ENCODE measurements at regions not wholly inside any gene's neighbourhood (a gene's known extent, or its start where the extent isn't known, plus 50 kb on each side); places are given as distances from the start of the nearest gene placed in this dataset.

DNA sequence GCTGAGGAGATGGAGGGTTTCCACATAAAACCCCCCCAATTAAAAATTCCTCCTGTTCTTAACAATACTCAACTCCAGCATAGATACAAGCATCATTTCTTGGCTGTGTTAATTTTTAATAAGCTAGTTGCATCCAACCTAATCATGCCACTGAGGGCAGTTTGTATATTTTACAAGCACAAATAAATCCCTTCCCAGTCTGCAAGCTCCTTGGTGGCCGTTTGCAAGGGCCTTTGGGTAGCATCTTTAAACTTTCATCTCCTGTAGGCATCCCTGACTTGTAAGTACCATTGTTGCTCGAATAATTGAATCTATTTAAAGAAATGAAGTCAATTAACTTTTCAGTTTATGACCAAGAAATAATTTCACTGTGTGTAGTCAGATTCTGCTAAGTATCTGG is 103.5 kb upstream of the AJAP1 start:
- H3K4me3 ChIP-seq, result no peak overlapping the region
- no peak for ATAC-seq (replicated peaks in 6 of 8)
- WGBS, 10 experiments, result 0 to 50% (median 0%) methylated on average over 1 to 2 of the region's 2 CpGs; no CpG with 5 or more reads in 3 of the 10 experiments
- H3K4me1 ChIP-seq (replicated peaks in 1 of 2), result peaks cover 0 to 6% of the 10 kb centered on the region in 2 donors
- in situ Hi-C loops (cut with MboI; ENCODE audit: low pct_unique_long_range_greater_than_20kb in 2 of 9, low sequenced_read_pairs in 9 of 9, unreplicated experiment in 9 of 9), result no loop called here
- no peak overlapping the region for H3K27ac ChIP-seq

- WGBS, 10 experiments, result 0 to 61% (median 37%) methylated on average over 1 to 6 of the region's 6 CpGs; no CpG with 5 or more reads in 1 of the 10 experiments
- no peak for ATAC-seq (replicated peaks in 6 of 8)
- Histone ChIP-seq H3K27ac (no peak overlapping the region), H3K4me3 (no peak overlapping the region), H3K4me1 (replicated peaks in 1 of 2) (peaks cover 0 to 6% of the 10 kb centered on the region in 2 donors)
- in situ Hi-C loops (cut with MboI; ENCODE audit: low pct_unique_long_range_greater_than_20kb in 2 of 9, low sequenced_read_pairs in 9 of 9, unreplicated experiment in 9 of 9), result no loop called here
These were observed 102.7 kb upstream of the AJAP1 start for GRCh38 chr1:4551706-4552105.

GRCh38 chr1:4553761-4554160 is 100.6 kb upstream of the AJAP1 start:
- in situ Hi-C loops (cut with MboI; ENCODE audit: low pct_unique_long_range_greater_than_20kb in 2 of 9, low sequenced_read_pairs in 9 of 9, unreplicated experiment in 9 of 9), result no loop called here
- 0 to 57% (median 17%) methylated on average over 1 to 4 of the region's 4 CpGs; no CpG with 5 or more reads in 3 of the 10 experiments for WGBS, 10 experiments
- no peak overlapping the region for H3K4me3 ChIP-seq
- peak overlapping the region in 1 of 2 donors; percentile 38 for H3K27ac ChIP-seq
- ATAC-seq (replicated peaks in 6 of 8), result no peak
- H3K4me1 ChIP-seq (replicated peaks in 1 of 2), result peaks cover 0 to 6% of the 10 kb centered on the region in 2 donors

- WGBS, 10 experiments, result 13 to 79% (median 56%) methylated on average over 1 to 11 of the region's 12 CpGs; no CpG with 5 or more reads in 1 of the 10 experiments
- H3K27ac ChIP-seq, result no peak overlapping the region
These were observed 100.0 kb upstream of the AJAP1 start for GRCh38 chr1:4554271-4554865.

DNA sequence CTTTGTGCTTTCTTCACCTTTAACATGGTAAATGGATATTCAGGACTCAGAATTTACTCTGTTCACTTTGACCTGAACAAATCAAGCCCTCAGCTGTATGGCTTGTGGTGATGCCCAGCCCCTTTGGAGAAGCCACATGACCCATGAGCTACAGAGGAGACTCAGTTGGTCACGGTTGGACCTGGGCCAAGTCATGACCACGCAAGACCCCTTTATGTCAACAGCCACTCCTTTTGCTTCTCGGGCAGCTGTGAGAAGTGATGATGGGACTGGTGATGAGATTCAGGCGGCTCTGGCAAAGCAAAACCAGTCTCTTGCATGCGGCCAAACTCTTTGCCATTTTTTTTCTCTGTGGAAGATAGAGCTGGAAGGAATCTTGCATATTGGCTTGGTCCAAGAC is 96.5 kb upstream of the AJAP1 start:
- Histone ChIP-seq H3K4me3 (no peak overlapping the region), H3K27ac (no peak overlapping the region), H3K4me1 (replicated peaks in 1 of 2) (peaks cover 0 to 8% of the 10 kb centered on the region in 2 donors)
- in situ Hi-C loops (cut with MboI; ENCODE audit: low pct_unique_long_range_greater_than_20kb in 2 of 9, low sequenced_read_pairs in 9 of 9, unreplicated experiment in 9 of 9), result no loop called here
- 5 to 73% (median 27%) methylated on average over 1 to 5 of the region's 5 CpGs; no CpG with 5 or more reads in 2 of the 10 experiments for WGBS, 10 experiments
- ATAC-seq (replicated peaks in 6 of 8), result no peak

More at GRCh38 chr1:4554271-4554865, 100.0 kb upstream of the AJAP1 start:
- Histone ChIP-seq H3K4me3 (no peak overlapping the region), H3K4me1 (replicated peaks in 1 of 2) (peaks cover 0 to 6% of the 10 kb centered on the region in 2 donors)
- in situ Hi-C loops (cut with MboI; ENCODE audit: low pct_unique_long_range_greater_than_20kb in 2 of 9, low sequenced_read_pairs in 9 of 9, unreplicated experiment in 9 of 9), result no loop called here
- ATAC-seq (replicated peaks in 6 of 8), result no peak

GRCh38 chr1:4561205-4561604 is 93.2 kb upstream of the AJAP1 start:
- peak in 3 of 8 experiments; percentile 75 to 85 (median 82) for ATAC-seq (replicated peaks in 6 of 8)
- 19 to 67% (median 51%) methylated on average over 1 to 8 of the region's 10 CpGs; no CpG with 5 or more reads in 4 of the 10 experiments for WGBS, 10 experiments
- Histone ChIP-seq H3K4me3 (no peak overlapping the region), H3K27ac (peak overlapping the region in 1 of 2 donors; percentile 18), H3K4me1 (replicated peaks in 1 of 2) (peaks cover 0 to 32% of the 10 kb centered on the region in 2 donors)
- in situ Hi-C loops (cut with MboI; ENCODE audit: low pct_unique_long_range_greater_than_20kb in 2 of 9, low sequenced_read_pairs in 9 of 9, unreplicated experiment in 9 of 9), result no loop called here

DNA sequence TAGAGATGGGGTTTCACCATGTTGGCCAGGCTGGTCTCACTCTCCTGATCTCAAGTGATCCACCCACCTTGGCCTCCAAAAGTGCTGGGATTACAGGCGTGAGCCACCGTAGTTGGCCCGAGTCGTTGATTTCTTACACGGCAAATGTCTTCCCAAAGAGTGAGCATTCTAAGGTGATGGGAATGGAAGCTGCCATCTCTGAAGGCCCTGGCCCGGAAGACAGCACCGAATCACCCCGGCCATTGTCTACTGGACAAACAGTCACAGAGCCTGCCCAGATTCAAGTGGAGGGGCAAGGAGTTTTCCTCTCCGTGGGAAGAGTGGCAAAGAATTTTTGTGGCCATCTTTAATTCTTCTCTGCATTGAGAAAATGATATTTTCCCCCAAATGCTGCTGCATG is 92.1 kb upstream of the AJAP1 start:
- H3K4me1 ChIP-seq (replicated peaks in 1 of 2), result peaks cover 0 to 34% of the 10 kb centered on the region in 2 donors
- no peak overlapping the region for H3K4me3 ChIP-seq
- no peak overlapping the region for H3K27ac ChIP-seq
- 0 to 91% (median 71%) methylated on average over 1 to 9 of the region's 9 CpGs; no CpG with 5 or more reads in 4 of the 10 experiments for WGBS, 10 experiments
- in situ Hi-C loops (cut with MboI; ENCODE audit: low pct_unique_long_range_greater_than_20kb in 2 of 9, low sequenced_read_pairs in 9 of 9, unreplicated experiment in 9 of 9), result no loop called here
- ATAC-seq (replicated peaks in 6 of 8), result no peak

- H3K4me1 ChIP-seq (replicated peaks in 1 of 2), result peaks cover 0 to 37% of the 10 kb centered on the region in 2 donors
- in situ Hi-C loops (cut with MboI; ENCODE audit: low pct_unique_long_range_greater_than_20kb in 2 of 9, low sequenced_read_pairs in 9 of 9, unreplicated experiment in 9 of 9), result no loop called here
- no peak overlapping the region for H3K4me3 ChIP-seq
- no peak overlapping the region for H3K27ac ChIP-seq
- no peak for ATAC-seq (replicated peaks in 6 of 8)
- 0 to 96% (median 51%) methylated on average over 1 to 3 of the region's 4 CpGs; no CpG with 5 or more reads in 3 of the 10 experiments for WGBS, 10 experiments
These were observed 90.8 kb upstream of the AJAP1 start for GRCh38 chr1:4563586-4563985.

DNA sequence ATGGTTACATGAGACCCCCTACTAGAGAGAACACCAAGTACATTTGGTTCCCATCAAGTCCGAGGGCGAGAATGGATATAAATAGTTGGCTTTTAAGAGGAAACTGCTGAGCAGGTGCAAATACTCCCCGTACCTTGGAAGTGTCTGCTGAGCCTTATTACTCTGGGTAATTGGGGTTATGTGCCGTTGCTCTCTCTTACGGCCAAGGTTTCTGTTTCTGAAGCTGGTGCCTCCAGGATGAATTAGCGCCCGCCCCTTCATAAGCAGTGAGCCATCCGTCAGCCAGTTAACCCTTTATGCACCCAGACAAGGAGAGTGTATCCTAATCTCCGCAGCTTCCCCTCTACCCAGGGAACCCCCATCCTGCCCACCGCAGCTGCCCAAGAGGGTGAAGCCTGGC is 90.4 kb upstream of the AJAP1 start:
- 15 to 70% (median 47%) methylated on average over 1 to 10 of the region's 10 CpGs; no CpG with 5 or more reads in 3 of the 10 experiments for WGBS, 10 experiments
- in situ Hi-C loops (cut with MboI; ENCODE audit: low pct_unique_long_range_greater_than_20kb in 2 of 9, low sequenced_read_pairs in 9 of 9, unreplicated experiment in 9 of 9), result no loop called here
- no peak overlapping the region for H3K27ac ChIP-seq
- no peak overlapping the region for H3K4me3 ChIP-seq
- ATAC-seq (replicated peaks in 6 of 8), result no peak
- H3K4me1 ChIP-seq (replicated peaks in 1 of 2), result peaks cover 0 to 37% of the 10 kb centered on the region in 2 donors

DNA sequence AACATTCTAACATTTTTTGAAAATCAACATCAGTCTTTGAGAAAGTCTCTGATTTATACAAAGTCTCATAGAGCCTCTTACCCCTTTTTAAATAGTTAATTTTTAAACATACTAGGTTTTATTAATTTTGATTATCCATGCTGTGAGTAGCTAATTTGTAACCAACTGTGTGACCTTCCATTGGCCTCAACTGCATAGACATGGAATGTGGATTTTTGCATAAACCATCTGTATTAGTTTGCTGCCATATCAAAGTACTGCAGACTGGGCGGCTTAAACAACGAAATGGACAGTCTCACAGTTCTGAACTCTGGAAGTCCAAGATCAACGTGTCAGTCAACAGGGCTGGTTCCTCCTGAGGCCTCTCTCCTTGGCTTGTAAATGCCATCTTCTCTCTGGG is 89.2 kb upstream of the AJAP1 start:
- 14 to 65% (median 33%) methylated on average over 1 to 3 of the region's 3 CpGs; no CpG with 5 or more reads in 2 of the 10 experiments for WGBS, 10 experiments
- H3K27ac ChIP-seq, result no peak overlapping the region
- no peak overlapping the region for H3K4me3 ChIP-seq
- no peak for ATAC-seq (replicated peaks in 6 of 8)
- H3K4me1 ChIP-seq (replicated peaks in 1 of 2), result peaks cover 0 to 45% of the 10 kb centered on the region in 2 donors
- in situ Hi-C loops (cut with MboI; ENCODE audit: low pct_unique_long_range_greater_than_20kb in 2 of 9, low sequenced_read_pairs in 9 of 9, unreplicated experiment in 9 of 9), result no loop called here

DNA sequence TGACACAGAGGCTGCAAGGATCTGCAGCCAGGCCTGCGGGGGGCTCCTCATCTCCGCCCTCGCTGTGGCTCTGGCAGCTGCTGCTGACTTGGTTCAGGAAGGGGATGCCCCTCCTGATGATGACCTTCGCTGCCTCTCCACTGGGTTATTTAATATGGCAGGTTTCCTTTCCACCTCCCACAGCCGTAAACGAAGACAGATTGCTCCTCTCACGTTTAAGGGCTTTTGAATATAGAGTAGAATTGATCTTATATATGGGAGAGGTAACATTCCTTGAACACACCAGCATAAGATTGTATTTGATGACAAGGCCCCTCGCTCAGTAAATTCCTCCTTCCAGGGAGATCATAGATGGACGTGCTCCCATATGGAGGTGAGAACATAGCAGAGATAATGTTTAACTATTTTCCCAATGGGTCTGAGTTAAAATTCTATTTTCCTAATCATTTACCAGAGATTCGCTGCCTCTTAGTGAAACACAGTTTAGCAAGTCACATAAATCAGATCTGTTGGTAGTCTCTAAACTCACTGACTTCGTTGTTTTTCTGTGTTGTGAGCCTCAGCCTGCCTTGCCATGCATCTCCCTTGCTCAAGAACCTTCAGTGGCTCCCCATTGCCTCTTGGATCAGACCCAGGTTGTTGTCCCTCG is 88.5 kb upstream of the AJAP1 start:
- 2 to 74% (median 37%) methylated on average over 3 to 12 of the region's 12 CpGs for WGBS, 10 experiments
- Histone ChIP-seq H3K27ac (no peak overlapping the region), H3K4me1 (replicated peaks in 1 of 2) (peaks cover 0 to 43% of the 10 kb centered on the region in 2 donors), H3K4me3 (no peak overlapping the region)
- ATAC-seq (replicated peaks in 6 of 8), result peak in 2 of 8 experiments; percentile 18 to 38
- in situ Hi-C loops (cut with MboI; ENCODE audit: low pct_unique_long_range_greater_than_20kb in 2 of 9, low sequenced_read_pairs in 9 of 9, unreplicated experiment in 9 of 9), result no loop called here

GRCh38 chr1:4571263-4571662 is 83.1 kb upstream of the AJAP1 start:
- H3K4me1 ChIP-seq (replicated peaks in 1 of 2), result peaks cover 0 to 39% of the 10 kb centered on the region in 2 donors
- 0 to 100% (median 64%) methylated on average over 1 to 6 of the region's 6 CpGs; no CpG with 5 or more reads in 1 of the 10 experiments for WGBS, 10 experiments
- ATAC-seq (replicated peaks in 6 of 8), result no peak
- no peak overlapping the region for H3K27ac ChIP-seq
- in situ Hi-C loops (cut with MboI; ENCODE audit: low pct_unique_long_range_greater_than_20kb in 2 of 9, low sequenced_read_pairs in 9 of 9, unreplicated experiment in 9 of 9), result no loop called here
- H3K4me3 ChIP-seq, result no peak overlapping the region

DNA sequence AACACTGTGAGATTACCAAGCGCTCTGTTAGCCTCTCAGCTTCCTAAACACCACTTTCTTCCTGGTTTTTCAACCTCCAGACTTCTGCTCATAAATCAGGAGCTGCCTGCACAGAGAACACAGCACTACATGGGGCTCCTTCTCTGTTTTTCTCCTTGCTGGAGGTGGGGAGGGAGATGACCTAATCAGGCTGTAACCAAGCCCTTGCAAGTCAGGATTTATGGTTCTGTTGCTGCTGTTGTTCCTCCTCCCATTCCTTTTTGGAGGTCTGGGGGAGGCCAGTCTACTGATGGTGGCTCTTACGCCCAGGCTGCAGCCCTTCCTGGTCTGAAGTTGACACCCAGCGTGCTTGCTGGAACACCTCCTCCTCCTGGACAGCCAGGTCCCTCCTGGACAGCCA is 80.9 kb upstream of the AJAP1 start:
- H3K4me3 ChIP-seq, result no peak overlapping the region
- 0 to 77% (median 42%) methylated on average over 1 to 3 of the region's 3 CpGs; no CpG with 5 or more reads in 2 of the 10 experiments for WGBS, 10 experiments
- peak overlapping the region in 1 of 2 donors; percentile 75 for H3K27ac ChIP-seq
- peak in 4 of 8 experiments; percentile 47 to 99 (median 99) for ATAC-seq (replicated peaks in 6 of 8)
- H3K4me1 ChIP-seq (replicated peaks in 1 of 2), result peaks cover 0 to 35% of the 10 kb centered on the region in 2 donors
- in situ Hi-C loops (cut with MboI; ENCODE audit: low pct_unique_long_range_greater_than_20kb in 2 of 9, low sequenced_read_pairs in 9 of 9, unreplicated experiment in 9 of 9), result no loop called here

Data from motor neuron (in vitro differentiated cells).